Hippocampal formation (tissue), 2 donors: ENCODE measurements at regions not wholly inside any gene's neighbourhood (a gene's known extent, or its start where the extent isn't known, plus 50 kb on each side); places are given as distances from the start of the nearest gene placed in this dataset.

Source experiments
- DNase-seq, 2 donors: peaks; one replicate each; lab custom pipeline; 2025; lab: John Stamatoyannopoulos, UW

DNA sequence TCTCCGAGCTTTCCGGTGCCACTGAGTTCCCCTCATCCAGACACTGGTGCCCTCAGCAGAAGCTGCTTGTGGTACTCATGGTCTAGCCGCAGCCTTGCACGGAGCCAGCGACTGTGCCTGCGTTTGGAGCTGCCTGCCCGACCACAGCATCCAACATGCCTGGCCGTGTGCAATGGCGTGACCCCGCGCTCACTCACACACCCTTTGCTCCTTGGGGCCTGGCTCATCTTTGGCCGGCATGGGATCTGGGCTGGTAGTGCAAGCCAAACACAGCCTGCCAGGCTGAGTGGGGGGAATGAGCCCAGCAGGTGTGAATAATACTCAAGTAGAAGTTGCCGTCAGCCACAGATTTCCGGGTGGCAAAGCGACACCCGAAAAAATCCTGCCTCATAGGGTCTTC is 1178.7 kb upstream of the GBE1 start:
- DNase-seq = no peak

GRCh38 chr3:82939491-82940097 is 1178.1 kb upstream of the GBE1 start:
- no peak for DNase-seq

DNA sequence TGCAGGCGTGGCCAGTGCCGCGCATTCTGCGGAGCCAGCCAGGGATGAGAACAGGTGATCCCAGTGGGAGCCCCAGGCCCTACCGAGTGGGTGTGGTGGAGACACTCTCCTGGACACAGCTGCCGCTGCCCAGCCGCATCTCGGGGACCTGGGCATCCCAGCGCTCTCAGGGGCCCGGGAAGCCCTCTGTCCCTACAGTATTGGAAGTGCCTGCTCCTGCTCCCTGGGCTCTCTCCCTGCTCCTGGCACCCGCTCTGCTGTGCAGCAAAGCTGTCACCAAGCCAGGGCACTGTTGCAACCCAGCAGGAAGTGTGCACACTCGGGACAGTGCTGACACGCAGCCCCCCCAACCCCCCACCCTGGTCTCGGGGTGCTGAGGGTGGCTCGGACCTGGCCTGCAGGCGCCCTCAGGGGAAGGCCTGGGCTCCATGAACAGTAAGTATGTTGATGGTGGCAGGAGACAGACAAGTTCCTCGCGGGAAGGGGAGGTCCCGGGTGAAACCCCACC is 1177.4 kb upstream of the GBE1 start:
- no peak for DNase-seq

DNA sequence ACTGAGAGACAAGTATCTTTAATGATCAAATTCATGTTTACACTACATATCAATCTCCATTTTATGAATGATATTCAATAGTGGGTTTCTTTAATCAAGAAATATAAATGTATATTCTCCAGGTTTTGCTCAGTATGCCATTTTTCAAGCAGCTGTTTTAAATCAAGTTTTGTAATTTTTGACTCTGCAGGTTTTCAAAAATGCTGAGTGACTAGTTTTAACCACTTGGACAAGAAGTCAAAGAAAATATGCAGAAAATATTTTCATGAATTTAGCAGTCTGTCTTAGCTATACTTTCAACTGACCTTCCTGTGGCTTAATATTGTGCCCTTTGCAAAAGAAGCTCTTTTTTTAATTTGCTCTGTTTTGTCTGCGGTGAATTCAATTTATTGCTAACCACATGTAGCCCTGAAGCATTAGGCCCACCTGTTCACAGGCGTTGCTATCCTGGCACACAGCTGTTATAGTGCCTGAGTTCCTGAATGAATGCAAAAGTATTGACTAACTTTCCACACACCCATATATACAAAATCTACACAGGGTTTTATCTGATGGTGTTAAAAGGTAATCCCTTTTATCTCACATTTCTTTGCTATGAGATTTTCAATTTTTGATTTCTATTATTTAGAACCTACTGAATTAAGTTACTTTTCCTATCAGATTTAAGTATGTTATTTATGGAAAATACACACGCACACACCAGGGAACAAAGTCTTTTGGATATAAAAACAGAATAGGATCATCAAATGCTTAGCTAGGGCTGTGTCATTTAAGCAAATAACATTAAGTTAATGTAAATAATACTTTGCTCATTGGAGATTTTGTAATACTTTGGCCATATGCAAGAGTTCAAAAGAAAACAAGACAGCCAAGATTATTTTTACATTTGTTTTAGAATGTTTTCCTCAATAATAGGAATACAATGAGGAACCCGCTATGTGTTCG is 1166.1 kb upstream of the GBE1 start:
- no peak for DNase-seq

DNA sequence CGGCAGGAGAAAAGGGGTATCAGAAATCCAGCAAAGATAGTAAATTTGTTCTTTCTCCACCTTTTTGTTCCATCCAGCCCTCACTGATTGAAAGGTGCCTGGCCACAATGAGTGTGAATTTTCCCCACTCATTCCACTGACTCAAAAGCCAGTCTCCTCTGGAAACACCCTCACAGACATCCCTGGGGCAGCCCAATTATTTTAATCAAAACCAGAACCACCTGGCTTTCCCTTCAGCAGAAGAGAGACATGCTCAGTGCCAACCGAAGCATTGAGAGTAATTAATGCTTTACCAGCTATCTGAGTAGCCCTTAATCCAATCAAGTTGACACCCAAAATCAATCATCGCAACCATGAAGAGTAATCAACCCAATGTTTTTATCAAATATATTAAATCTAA is 1129.6 kb upstream of the GBE1 start:
- no peak for DNase-seq

- DNase-seq = no peak
Observed at GRCh38 chr3:82883072-82883471, 1121.6 kb upstream of the GBE1 start.

DNA sequence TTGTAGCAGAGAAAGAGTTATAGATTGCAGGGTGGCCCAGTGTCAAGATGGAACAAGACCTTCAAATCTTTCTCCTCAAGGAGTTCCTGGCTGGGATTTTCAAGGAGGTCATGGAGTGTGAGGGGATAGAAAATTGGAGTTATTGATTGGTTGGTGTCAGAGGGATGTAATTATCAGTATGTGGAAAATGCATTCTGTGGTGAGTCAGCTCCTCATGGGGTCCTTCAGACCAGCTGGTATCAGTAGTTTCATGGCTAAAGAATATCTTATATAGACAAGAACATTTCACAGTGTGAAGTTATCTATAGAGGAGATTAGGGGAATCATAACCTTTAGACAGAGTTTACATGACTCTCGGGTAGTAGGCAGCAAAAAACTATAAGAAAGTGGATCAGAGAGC is 1114.0 kb upstream of the GBE1 start:
- DNase-seq = no peak

- DNase-seq = no peak
Observed at GRCh38 chr3:82839871-82840270, 1078.4 kb upstream of the GBE1 start.

GRCh38 chr3:82834098-82834497 is 1072.7 kb upstream of the GBE1 start:
- no peak for DNase-seq

- no peak for DNase-seq
Observed at GRCh38 chr3:82824491-82824890, 1063.0 kb upstream of the GBE1 start.

GRCh38 chr3:82816086-82816485 is 1054.6 kb upstream of the GBE1 start:
- DNase-seq = no peak

DNA sequence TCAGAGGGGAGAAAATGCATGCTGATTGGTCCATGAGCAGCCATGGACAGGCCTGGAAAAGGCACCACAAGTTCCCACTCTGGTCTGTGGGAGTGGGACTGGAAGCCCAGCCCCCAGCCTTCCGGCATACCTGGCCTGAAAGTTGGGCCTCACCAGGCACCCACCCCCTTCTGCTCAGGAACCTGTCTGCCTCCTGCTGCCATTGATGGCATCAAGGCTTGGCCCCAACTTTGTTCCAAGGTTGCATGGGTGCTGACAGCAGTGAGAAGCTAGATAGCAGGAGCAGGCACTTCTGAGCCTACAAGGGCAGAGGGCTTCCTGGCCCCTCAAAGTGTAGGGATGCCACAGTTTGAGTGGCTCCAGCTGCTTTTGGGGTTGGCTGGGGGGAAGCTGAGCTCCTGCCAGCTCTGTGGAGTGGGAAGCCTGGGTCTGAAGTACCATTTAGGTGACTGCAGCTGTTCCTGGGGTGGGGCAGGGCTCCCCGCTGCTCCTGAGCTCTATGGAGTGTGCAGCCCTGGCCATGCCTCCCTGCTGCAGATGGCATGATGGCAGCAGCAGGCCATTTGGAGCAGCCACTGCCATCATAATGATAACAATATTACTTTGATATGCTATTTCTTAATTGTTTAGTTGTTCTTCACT is 1054.1 kb upstream of the GBE1 start:
- no peak for DNase-seq

GRCh38 chr3:82814660-82815059 is 1053.2 kb upstream of the GBE1 start:
- DNase-seq = no peak

DNA sequence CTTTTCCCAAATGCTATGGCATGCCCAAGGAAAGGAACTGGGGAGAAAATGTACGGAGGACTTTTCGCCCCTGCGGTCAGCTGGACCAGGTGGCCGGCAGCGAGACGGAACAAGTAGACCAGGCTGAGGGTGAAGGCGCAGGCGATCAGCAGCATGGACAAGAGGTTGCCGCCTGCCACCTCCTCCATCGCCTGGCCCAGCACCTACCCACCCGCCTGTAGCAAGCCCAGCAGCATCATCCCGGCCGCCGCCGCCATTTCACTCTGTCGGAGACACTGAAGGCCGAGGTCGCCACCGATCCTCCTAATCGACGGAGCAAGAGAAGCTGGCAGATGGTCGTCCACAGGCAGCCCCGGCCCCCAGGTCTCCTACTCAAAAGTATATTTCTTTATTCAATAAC is 1046.3 kb upstream of the GBE1 start:
- DNase-seq = no peak

DNA sequence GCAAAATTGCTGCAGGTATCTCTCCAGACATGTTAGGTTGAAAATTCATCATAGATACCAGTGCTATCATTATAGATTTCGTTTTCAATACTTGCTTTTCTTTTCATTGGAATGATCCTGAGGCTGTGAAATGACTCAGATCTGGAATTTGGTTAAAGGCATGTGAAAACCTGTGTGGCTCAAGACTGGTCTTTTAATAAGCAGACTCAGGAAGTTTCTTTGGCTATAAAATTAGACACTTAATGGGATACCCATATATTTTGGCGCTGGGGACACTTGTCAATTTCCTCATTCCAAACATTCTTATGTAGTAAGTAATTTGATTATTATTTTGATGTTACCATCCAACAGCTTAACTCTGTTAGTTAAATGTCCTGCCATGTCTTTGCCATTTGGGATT is 1041.1 kb upstream of the GBE1 start:
- DNase-seq = no peak

GRCh38 chr3:82800248-82800647 is 1038.8 kb upstream of the GBE1 start:
- no peak for DNase-seq

GRCh38 chr3:82796765-82797164 is 1035.3 kb upstream of the GBE1 start:
- DNase-seq = no peak

DNA sequence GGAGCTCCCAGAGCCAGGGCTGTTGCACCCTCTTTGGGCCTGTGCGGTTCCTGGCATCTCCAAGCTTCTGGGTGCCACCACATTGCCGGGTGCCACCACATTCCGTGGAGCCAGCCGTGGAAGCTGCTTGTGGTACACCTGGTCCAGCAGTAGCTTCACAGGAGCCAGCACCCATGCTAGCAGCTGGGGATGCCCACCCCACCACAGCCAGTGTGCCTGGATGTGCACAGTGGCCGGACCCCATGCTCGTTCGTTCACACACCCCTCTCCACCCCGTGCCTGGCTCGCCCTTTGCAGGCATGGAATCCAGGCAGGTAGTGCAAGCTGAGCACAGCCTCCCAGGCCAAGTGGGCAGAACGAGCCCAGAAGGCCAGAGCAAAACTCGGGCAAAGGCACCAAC is 1029.8 kb upstream of the GBE1 start:
- DNase-seq = no peak

- no peak for DNase-seq
Observed at GRCh38 chr3:82790307-82791097, 1029.1 kb upstream of the GBE1 start.

DNA sequence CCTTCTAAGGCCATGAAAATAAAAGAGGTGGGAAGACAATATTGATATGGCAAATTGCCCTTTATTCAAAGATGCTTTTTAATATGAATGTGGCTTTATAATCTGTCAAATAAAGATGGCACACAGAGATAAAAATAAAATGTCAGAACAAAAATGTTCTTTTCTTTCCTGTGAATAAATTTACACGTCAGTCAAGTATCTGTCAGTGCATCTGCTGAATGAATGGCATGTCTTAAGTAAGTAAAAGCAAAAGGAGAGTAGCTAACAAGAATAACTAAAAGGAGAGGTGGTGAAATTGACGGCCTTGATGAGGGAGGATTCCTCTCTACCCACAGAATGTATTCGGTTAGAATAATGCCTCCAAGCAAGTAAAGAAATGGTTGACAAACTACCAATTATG is 1021.7 kb upstream of the GBE1 start:
- no peak for DNase-seq

GRCh38 chr3:82773207-82773606 is 1011.8 kb upstream of the GBE1 start:
- DNase-seq = no peak

- no peak for DNase-seq
Observed at GRCh38 chr3:82764521-82764920, 1003.1 kb upstream of the GBE1 start.
